Prostate gland (tissue), 2 donors: ENCODE measurements at regions not wholly inside any gene's neighbourhood (a gene's known extent, or its start where the extent isn't known, plus 50 kb on each side); places are given as distances from the start of the nearest gene placed in this dataset.

Experiments used
- DNase-seq: peaks from one replicate; pipeline ENCODE4 v3.0.0-alpha.2; 2019; ENCODE audit warnings: low spot score
- H3K27ac ChIP-seq, 2 donors: fragments of 200-600 bp; sonication (generic); 2 replicates each; pipeline ENCODE4 v1.5.1; 2017 to 2019
- H3K27me3 ChIP-seq: fragments of 200-600 bp; sonication (generic); replicated peaks from 2 replicates; pipeline ENCODE4 v1.5.1; 2019; ENCODE audit not compliant: insufficient read depth
- H3K36me3 ChIP-seq, 2 donors: fragments of 200-600 bp; sonication (generic); 1 replicate in 1 of 2; 2 replicates in 1 of 2; pipeline versions ENCODE4 v1.5.1 to v1.8.1; 2017 to 2019
- H3K4me1 ChIP-seq: fragments of 200-600 bp; sonication (generic); replicated peaks from 2 replicates; pipeline ENCODE4 v1.5.1; 2019
- H3K4me3 ChIP-seq, 2 donors: fragments of 200-600 bp; sonication (generic); 2 replicates each; pipeline ENCODE4 v1.5.1; 2017 to 2019
- H3K9me3 ChIP-seq: fragments of 200-600 bp; sonication (generic); 2 replicates; pipeline ENCODE4 v1.5.1; 2017
- CTCF ChIP-seq, 4 experiments: fragments of 200-600 bp in 2 of 4; fragments of 450-650 bp in 2 of 4; sonication (generic) in 2 of 4; IDR thresholded peaks; 1 replicate in 3 of 4; 2 replicates in 1 of 4; pipeline ENCODE4 v1.5.1; 2016 to 2019; ENCODE audit warnings: antibody characterized with exemption in 4 of 4, mild to moderate bottlenecking in 2 of 4, moderate library complexity in 2 of 4
- POLR2A ChIP-seq: fragments of 450-650 bp; IDR thresholded peaks from one replicate; pipeline ENCODE4 v1.6.1; 2016; ENCODE audit warnings: antibody characterized with exemption, mild to moderate bottlenecking
- POLR2AphosphoS5 ChIP-seq: sonication (generic); formaldehyde crosslinking; IDR thresholded peaks from one replicate; pipeline ENCODE4 v1.6.1; 2017; ENCODE audit warnings: antibody characterized with exemption
- WGBS: methylation state at CpG from one replicate; pipeline ENCODE4 v1.1.5; 2018; 5-methylcytosine and 5-hydroxymethylcytosine counted together
- intact Hi-C: fragments of 100-400 bp; cut with DNase I; formaldehyde crosslinking; loops from one replicate; pipeline ENCODE4 v1.14.2; 2022

- no peak overlapping the region for H3K27ac ChIP-seq
- TF ChIP-seq POLR2AphosphoS5 (no peak), POLR2A (no peak), CTCF (IDR thresholded peaks at IDR 0.05) (no peak)
- intact Hi-C loops, result no loop called here
These were observed 569.1 kb downstream of the PDCD6IP start for GRCh38 chr3:34367521-34367920.

GRCh38 chr3:34374521-34374920, 576.1 kb downstream of the PDCD6IP start:
- DNase-seq, result no peak
- Histone ChIP-seq H3K27ac (no peak overlapping the region), H3K9me3 (no peaks in the 10 kb centered on the region), H3K27me3 (no peaks in the 10 kb centered on the region), H3K36me3 (no peaks in the 10 kb centered on the region), H3K4me1 (no peaks in the 10 kb centered on the region), H3K4me3 (no peak overlapping the region)
- intact Hi-C loops, result no loop called here
- TF ChIP-seq POLR2A (no peak), POLR2AphosphoS5 (no peak), CTCF (IDR thresholded peaks at IDR 0.05) (no peak)

More at GRCh38 chr3:34367521-34367920, 569.1 kb downstream of the PDCD6IP start:
- H3K36me3 ChIP-seq, result no peaks in the 10 kb centered on the region
- no peak overlapping the region for H3K4me3 ChIP-seq
- DNase-seq, result no peak
- H3K9me3 ChIP-seq, result no peaks in the 10 kb centered on the region
- 97% methylated on average over 1 of the region's 1 CpG for WGBS
- no peaks in the 10 kb centered on the region for H3K4me1 ChIP-seq
- H3K27me3 ChIP-seq, result no peaks in the 10 kb centered on the region

GRCh38 chr3:34376691-34377090, 578.3 kb downstream of the PDCD6IP start:
- TF ChIP-seq POLR2A (no peak), CTCF (IDR thresholded peaks at IDR 0.05) (no peak), POLR2AphosphoS5 (no peak)
- Histone ChIP-seq H3K27ac (no peak overlapping the region), H3K4me1 (no peaks in the 10 kb centered on the region), H3K27me3 (no peaks in the 10 kb centered on the region), H3K4me3 (no peak overlapping the region), H3K36me3 (no peaks in the 10 kb centered on the region), H3K9me3 (no peaks in the 10 kb centered on the region)
- no peak for DNase-seq
- 73% methylated on average over 4 of the region's 4 CpGs for WGBS
- intact Hi-C loops, result no loop called here

DNA sequence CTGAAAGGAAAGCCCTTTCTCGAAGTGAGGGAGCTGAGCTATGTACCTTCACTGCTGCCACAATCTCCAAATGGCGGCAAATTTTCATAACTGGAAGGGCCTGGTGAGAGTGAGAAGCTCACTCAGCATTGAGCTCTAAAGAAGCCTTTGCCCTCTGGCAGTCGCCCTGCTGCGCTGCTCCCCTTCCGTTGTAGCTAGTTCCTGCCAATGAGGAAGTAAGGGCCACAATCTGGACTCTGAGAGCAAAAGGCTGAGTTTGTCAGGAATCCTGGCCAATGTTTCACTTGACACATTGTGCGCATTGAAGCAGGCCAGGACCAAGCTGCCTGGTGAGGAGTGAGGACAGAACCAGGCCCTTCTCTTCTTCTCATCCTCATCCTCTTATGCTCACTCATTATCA, 579.5 kb downstream of the PDCD6IP start:
- H3K36me3 ChIP-seq, result no peaks in the 10 kb centered on the region
- intact Hi-C loops, result no loop called here
- TF ChIP-seq POLR2A (no peak), CTCF (IDR thresholded peaks at IDR 0.05) (no peak), POLR2AphosphoS5 (no peak)
- no peaks in the 10 kb centered on the region for H3K4me1 ChIP-seq
- no peaks in the 10 kb centered on the region for H3K9me3 ChIP-seq
- no peaks in the 10 kb centered on the region for H3K27me3 ChIP-seq
- H3K27ac ChIP-seq, result no peak overlapping the region
- 94% methylated on average over 6 of the region's 6 CpGs for WGBS
- no peak for DNase-seq
- no peak overlapping the region for H3K4me3 ChIP-seq

DNA sequence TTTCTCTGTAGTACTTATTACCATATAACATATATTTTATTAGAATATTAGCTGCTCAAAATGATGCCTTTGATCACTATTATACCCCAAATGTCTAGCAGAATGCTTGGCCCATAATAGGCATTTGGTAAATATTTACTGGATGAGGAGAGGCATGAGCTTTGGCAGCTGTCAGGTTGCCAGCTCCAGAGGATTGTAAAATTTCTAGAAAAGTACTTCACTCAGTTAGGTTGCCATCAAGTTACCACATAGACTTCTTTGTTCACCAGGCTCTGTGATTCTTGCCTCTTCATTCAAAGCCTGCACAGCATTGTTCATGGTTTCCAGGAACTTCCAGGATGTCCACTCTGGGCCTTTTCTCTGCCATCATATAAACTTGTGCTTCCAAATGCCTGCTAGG, 582.8 kb downstream of the PDCD6IP start:
- Histone ChIP-seq H3K4me3 (no peak overlapping the region), H3K27ac (no peak overlapping the region), H3K36me3 (no peaks in the 10 kb centered on the region), H3K4me1 (no peaks in the 10 kb centered on the region), H3K9me3 (no peaks in the 10 kb centered on the region), H3K27me3 (no peaks in the 10 kb centered on the region)
- intact Hi-C loops, result no loop called here
- no peak for TF ChIP-seq CTCF (IDR thresholded peaks at IDR 0.05)
- no peak for TF ChIP-seq POLR2AphosphoS5
- TF ChIP-seq POLR2A, result no peak
- DNase-seq, result peak; percentile 15
